ENCODE measurements at regions not wholly inside any gene's neighbourhood (a gene's known extent, or its start where the extent isn't known, plus 50 kb on each side); places are given as distances from the start of the nearest gene placed in this dataset.

GRCh38 chr3:135490219-135490915 is 475.2 kb upstream of the PPP2R3A start:
- no peaks in the 10 kb centered on the region for H4K20me1 ChIP-seq (replicated peaks; ENCODE audit: control insufficient read depth, insufficient read depth, low read length)
- DNase-seq (ENCODE audit: extremely low read depth in 1 of 4, low spot score in 3 of 4): no peak
- WGBS (ENCODE audit: insufficient coverage, low coverage, missing lambda C conversion rate): 0% methylated on average over 3 of the region's 4 CpGs
- no peak overlapping the region for H3K4me2 ChIP-seq (ENCODE audit: insufficient read depth, low read length)
- BruUV-seq (replicated peaks): no TSS peak
- H3K9me3 ChIP-seq (replicated peaks; ENCODE audit: control insufficient read depth, insufficient read depth, low read depth, low read length): no peaks in the 10 kb centered on the region
- no peaks in the 10 kb centered on the region for H3K9me1 ChIP-seq (ENCODE audit: control insufficient read depth, insufficient read depth, low read length)
- TF ChIP-seq, protein P1, sequence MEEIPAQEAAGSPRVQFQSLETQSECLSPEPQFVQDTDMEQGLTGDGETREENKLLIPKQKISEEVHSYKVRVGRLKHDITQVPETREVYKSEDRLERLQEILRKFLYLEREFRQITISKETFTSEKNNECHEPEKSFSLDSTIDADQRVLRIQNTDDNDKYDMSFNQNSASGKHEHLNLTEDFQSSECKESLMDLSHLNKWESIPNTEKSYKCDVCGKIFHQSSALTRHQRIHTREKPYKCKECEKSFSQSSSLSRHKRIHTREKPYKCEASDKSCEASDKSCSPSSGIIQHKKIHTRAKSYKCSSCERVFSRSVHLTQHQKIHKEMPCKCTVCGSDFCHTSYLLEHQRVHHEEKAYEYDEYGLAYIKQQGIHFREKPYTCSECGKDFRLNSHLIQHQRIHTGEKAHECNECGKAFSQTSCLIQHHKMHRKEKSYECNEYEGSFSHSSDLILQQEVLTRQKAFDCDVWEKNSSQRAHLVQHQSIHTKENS (CRISPR knock-in tag; IDR thresholded peaks at IDR 0.05): no peak
- TF ChIP-seq SIN3A (IDR thresholded peaks at IDR 0.05; ENCODE audit: borderline replicate concordance in 2 of 2, control insufficient read depth in 1 of 2, low read depth in 2 of 2, low read length in 2 of 2): no peak
- TF ChIP-seq FOXA3 (CRISPR knock-in tag; conservative IDR thresholded peaks at IDR 0.05 in 1 of 2, IDR thresholded peaks at IDR 0.05 in 1 of 2): no peak
- no peak for TF ChIP-seq E2F3 (CRISPR knock-in tag; IDR thresholded peaks at IDR 0.05)
- TF ChIP-seq TAF9B (IDR thresholded peaks at IDR 0.05; ENCODE audit: partially characterized antibody): no peak
- no peak for TF ChIP-seq ARHGAP35 (IDR thresholded peaks at IDR 0.05; ENCODE audit: partially characterized antibody)
- TF ChIP-seq ZNF785 (CRISPR knock-in tag; IDR thresholded peaks at IDR 0.05): no peak
- no peaks in the 10 kb centered on the region; a peak in 1 of 5 replicates for H3K27me3 ChIP-seq (ENCODE audit: control insufficient read depth in 2 of 2, insufficient read depth in 2 of 2, low read length in 2 of 2)
- intact Hi-C loops (cut with micrococcal nuclease): no loop called here
- no peak for FAIRE-seq
- H3K79me2 ChIP-seq (ENCODE audit: control insufficient read depth, insufficient read depth, low read length): no peaks in the 10 kb centered on the region
- in situ Hi-C loops (cut with MboI): no loop called here
- ChIA-PET POLR2A (interaction anchor here (2.1 kb wide), 1 partner anchor 10 kb away, joined by 5 read pairs; no protein-coding TSS in a partner anchor), CTCF (ENCODE audit: low intra/inter-chr PET ratio) (no interaction called here)
- no peaks in the 10 kb centered on the region for H3K4me1 ChIP-seq (replicated peaks in 1 of 2; ENCODE audit: control insufficient read depth in 2 of 2, insufficient read depth in 2 of 2, low read length in 2 of 2)
- H3K27ac ChIP-seq (ENCODE audit: extremely low read depth, low read depth, low read length): no peak overlapping the region
- no peak overlapping the region for H3K4me3 ChIP-seq
- H3K36me3 ChIP-seq (ENCODE audit: control insufficient read depth, insufficient read depth, low read length): no peaks in the 10 kb centered on the region
- H3K9ac ChIP-seq (ENCODE audit: insufficient read depth in 1 of 2, low read depth in 2 of 2, low read length in 2 of 2): no peak overlapping the region
- no peak for ATAC-seq
- no peak overlapping the region for H2AFZ ChIP-seq (ENCODE audit: low read depth, low read length)

Data from K562 (cell line).